ENCODE measurements at regions not wholly inside any gene's neighbourhood (a gene's known extent, or its start where the extent isn't known, plus 50 kb on each side); places are given as distances from the start of the nearest gene placed in this dataset.

DNA sequence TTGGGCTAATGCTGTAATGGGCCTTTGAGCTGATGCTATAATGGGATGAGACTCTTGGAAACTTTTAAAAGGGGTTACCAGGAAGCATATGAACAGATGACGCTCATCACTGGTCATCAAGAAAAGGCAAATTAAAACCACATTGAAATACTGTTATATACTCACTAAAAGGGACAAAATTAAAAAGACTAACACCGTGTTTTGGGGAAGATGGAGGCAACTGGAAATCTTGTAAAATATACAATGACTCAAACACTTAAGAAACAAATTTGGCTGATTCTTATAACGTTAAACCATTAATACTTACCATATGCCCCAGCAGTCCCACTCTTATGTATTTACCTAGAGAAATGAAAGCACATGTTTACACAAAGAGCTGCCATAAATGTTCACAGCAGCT, 207.2 kb upstream of the GPRIN3 start:
- Histone ChIP-seq H3K4me3 (no peak overlapping the region), H3K9me3 (no peaks in the 10 kb centered on the region), H3K27me3 (no peaks in the 10 kb centered on the region), H3K36me3 (no peaks in the 10 kb centered on the region), H3K4me1 (ENCODE audit: insufficient read depth) (no peaks in the 10 kb centered on the region), H3K27ac (no peak overlapping the region)
- 91 to 94% (median 92%) methylated on average over 3 of the region's 3 CpGs for WGBS, 3 donors
- intact Hi-C loops (cut with DNase I), result no loop called here
- TF ChIP-seq, protein P1, sequence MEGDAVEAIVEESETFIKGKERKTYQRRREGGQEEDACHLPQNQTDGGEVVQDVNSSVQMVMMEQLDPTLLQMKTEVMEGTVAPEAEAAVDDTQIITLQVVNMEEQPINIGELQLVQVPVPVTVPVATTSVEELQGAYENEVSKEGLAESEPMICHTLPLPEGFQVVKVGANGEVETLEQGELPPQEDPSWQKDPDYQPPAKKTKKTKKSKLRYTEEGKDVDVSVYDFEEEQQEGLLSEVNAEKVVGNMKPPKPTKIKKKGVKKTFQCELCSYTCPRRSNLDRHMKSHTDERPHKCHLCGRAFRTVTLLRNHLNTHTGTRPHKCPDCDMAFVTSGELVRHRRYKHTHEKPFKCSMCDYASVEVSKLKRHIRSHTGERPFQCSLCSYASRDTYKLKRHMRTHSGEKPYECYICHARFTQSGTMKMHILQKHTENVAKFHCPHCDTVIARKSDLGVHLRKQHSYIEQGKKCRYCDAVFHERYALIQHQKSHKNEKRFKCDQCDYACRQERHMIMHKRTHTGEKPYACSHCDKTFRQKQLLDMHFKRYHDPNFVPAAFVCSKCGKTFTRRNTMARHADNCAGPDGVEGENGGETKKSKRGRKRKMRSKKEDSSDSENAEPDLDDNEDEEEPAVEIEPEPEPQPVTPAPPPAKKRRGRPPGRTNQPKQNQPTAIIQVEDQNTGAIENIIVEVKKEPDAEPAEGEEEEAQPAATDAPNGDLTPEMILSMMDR (IDR thresholded peaks at IDR 0.05), result no peak
- TF ChIP-seq POLR2A (IDR thresholded peaks at IDR 0.05) (no peak), EP300 (IDR thresholded peaks at IDR 0.05) (no peak)
- DNase-seq, result no peak

DNA sequence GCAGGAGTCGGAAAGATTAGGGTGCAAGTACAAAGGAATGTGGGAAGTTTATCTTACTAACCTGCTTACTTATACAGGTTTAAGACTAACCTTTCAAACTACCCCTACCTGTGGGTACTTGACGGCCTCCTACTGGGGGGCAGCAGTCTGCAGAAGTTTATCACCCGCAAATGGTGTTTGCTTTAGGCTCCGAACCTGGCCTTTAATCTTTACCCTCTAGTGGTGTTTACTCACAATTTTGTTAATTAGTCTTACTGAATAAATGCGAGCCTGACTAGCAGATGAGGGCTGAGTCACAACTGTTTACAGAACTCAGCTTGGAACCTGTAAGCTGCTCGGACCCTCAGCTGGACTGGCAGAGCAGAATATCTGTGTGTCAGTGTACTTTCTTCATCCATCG, 204.2 kb upstream of the GPRIN3 start:
- no peaks in the 10 kb centered on the region for H3K4me1 ChIP-seq (ENCODE audit: insufficient read depth)
- TF ChIP-seq EP300 (IDR thresholded peaks at IDR 0.05), result no peak
- TF ChIP-seq, protein P1 (IDR thresholded peaks at IDR 0.05), result no peak
- TF ChIP-seq POLR2A (IDR thresholded peaks at IDR 0.05), result no peak
- 70 to 71% (median 70%) methylated on average over 7 of the region's 7 CpGs for WGBS, 3 donors
- no peaks in the 10 kb centered on the region for H3K27me3 ChIP-seq
- H3K27ac ChIP-seq, result no peak overlapping the region
- no peaks in the 10 kb centered on the region for H3K36me3 ChIP-seq
- H3K9me3 ChIP-seq, result no peaks in the 10 kb centered on the region
- no peak overlapping the region for H3K4me3 ChIP-seq
- intact Hi-C loops (cut with DNase I), result no loop called here
- no peak for DNase-seq

DNA sequence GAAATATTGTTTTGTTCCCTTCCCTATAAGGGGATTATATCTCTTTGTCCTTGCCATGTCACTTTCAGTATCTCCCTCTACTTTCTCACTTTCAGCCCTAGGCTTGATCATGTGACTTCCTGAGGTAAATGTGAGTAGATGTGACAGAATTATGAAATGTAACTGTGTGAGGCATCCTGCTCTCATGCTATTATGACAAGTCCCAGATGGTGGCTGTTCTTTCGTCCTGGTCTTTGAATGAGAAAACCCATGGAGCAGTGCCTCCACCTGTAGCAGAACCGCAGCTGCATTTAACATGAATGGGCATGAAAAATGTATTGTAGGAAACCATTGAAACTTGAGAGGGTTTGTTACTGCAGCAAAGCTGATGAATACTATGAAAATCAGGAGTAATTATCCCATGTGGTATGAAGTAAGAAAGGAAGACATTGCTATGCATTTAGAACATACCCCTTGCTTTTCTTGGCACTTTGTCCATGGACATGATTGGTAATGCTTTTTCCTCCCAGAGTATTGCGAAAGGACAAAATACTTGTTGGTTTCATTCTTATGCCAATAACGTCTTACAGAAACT, 202.2 kb upstream of the GPRIN3 start:
- TF ChIP-seq POLR2A (IDR thresholded peaks at IDR 0.05) (no peak), EP300 (IDR thresholded peaks at IDR 0.05) (no peak)
- TF ChIP-seq, protein P1 (IDR thresholded peaks at IDR 0.05), result no peak
- no peaks in the 10 kb centered on the region for H3K4me1 ChIP-seq (ENCODE audit: insufficient read depth)
- intact Hi-C loops (cut with DNase I), result no loop called here
- H3K36me3 ChIP-seq, result no peaks in the 10 kb centered on the region
- H3K9me3 ChIP-seq, result no peaks in the 10 kb centered on the region
- WGBS, 3 donors, result 77 to 85% (median 77%) methylated on average over 4 of the region's 4 CpGs
- no peak overlapping the region for H3K4me3 ChIP-seq
- no peak overlapping the region for H3K27ac ChIP-seq
- no peaks in the 10 kb centered on the region for H3K27me3 ChIP-seq
- DNase-seq, result no peak

DNA sequence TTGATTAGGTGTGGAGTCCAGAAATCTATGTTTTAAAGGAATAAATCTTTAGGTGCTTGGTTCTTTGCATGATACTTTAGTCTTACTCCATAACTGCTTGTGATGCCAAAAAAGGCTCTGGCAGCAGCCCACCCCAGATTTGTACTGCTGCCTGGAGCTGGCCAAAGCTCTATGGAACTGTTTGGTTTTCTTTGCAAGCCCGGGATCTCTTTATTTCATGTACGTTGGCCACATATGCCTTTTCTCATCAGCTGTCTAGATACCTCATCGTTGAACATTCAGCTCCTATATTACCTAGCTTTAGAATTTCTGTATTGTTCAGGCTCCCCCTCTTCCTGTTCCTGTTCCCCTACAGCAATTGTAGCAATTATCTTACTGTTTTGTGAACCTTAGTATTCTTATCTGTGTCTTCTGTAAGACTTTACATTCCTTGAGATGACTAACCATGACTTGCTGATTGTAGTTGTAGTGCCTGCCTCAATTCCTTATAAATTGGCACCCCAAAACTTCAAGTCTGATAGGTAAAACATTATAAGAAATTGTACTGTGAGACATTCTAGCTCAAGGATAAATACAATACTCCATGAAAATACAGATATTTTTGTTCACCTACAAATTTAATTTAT, 199.4 kb upstream of the GPRIN3 start:
- no peaks in the 10 kb centered on the region for H3K27me3 ChIP-seq
- intact Hi-C loops (cut with DNase I), result no loop called here
- H3K9me3 ChIP-seq, result no peaks in the 10 kb centered on the region
- WGBS, 3 donors, result 64 to 73% (median 73%) methylated on average over 3 of the region's 3 CpGs
- no peak overlapping the region for H3K27ac ChIP-seq
- H3K4me3 ChIP-seq, result no peak overlapping the region
- no peaks in the 10 kb centered on the region for H3K36me3 ChIP-seq
- TF ChIP-seq POLR2A (IDR thresholded peaks at IDR 0.05) (no peak), EP300 (IDR thresholded peaks at IDR 0.05) (no peak)
- TF ChIP-seq, protein P1 (IDR thresholded peaks at IDR 0.05), result no peak
- no peak for DNase-seq
- no peaks in the 10 kb centered on the region for H3K4me1 ChIP-seq (ENCODE audit: insufficient read depth)

All from ovary (tissue), 7 donors.